ENCODE measurements at regions not wholly inside any gene's neighbourhood (a gene's known extent, or its start where the extent isn't known, plus 50 kb on each side); places are given as distances from the start of the nearest gene placed in this dataset.

- Histone ChIP-seq H3K27me3 (ENCODE audit: low read length) (no peaks in the 10 kb centered on the region), H3K36me3 (ENCODE audit: insufficient read depth, low read length) (no peaks in the 10 kb centered on the region), H3K9ac (ENCODE audit: low read length) (no peak overlapping the region), H3K4me2 (ENCODE audit: low read depth, low read length, poor library complexity, severe bottlenecking) (no peak overlapping the region), H3K4me3 (ENCODE audit: low read length) (no peak overlapping the region), H4K20me1 (ENCODE audit: insufficient read depth, low read depth, low read length) (no peaks in the 10 kb centered on the region), H3K9me2 (replicated peaks; ENCODE audit: insufficient read depth, low read length) (no peaks in the 10 kb centered on the region), H2AFZ (ENCODE audit: low read length) (no peak overlapping the region), H3K27ac (ENCODE audit: low read length) (no peak overlapping the region), H3K4me1 (ENCODE audit: low read length) (no peaks in the 10 kb centered on the region), H3K9me3 (ENCODE audit: low read length) (no peaks in the 10 kb centered on the region), H3K79me2 (ENCODE audit: low read length) (no peaks in the 10 kb centered on the region)
- DNase-seq: no peak
These were observed 263.3 kb downstream of the GADD45G start for GRCh38 chr9:89868100-89868499.

GRCh38 chr9:89869793-89870580, 265.2 kb downstream of the GADD45G start:
- Histone ChIP-seq H3K9me2 (replicated peaks; ENCODE audit: insufficient read depth, low read length) (no peaks in the 10 kb centered on the region), H3K4me3 (ENCODE audit: low read length) (no peak overlapping the region), H3K9ac (ENCODE audit: low read length) (no peak overlapping the region), H3K27me3 (ENCODE audit: low read length) (no peaks in the 10 kb centered on the region), H3K79me2 (ENCODE audit: low read length) (no peaks in the 10 kb centered on the region), H3K27ac (ENCODE audit: low read length) (no peak overlapping the region), H3K9me3 (ENCODE audit: low read length) (no peaks in the 10 kb centered on the region), H3K4me2 (ENCODE audit: low read depth, low read length, poor library complexity, severe bottlenecking) (no peak overlapping the region), H3K4me1 (ENCODE audit: low read length) (no peaks in the 10 kb centered on the region), H3K36me3 (ENCODE audit: insufficient read depth, low read length) (no peaks in the 10 kb centered on the region), H4K20me1 (ENCODE audit: insufficient read depth, low read depth, low read length) (no peaks in the 10 kb centered on the region), H2AFZ (ENCODE audit: low read length) (no peak overlapping the region)
- DNase-seq: no peak

- Histone ChIP-seq H4K20me1 (ENCODE audit: insufficient read depth, low read depth, low read length) (no peaks in the 10 kb centered on the region), H3K27me3 (ENCODE audit: low read length) (no peaks in the 10 kb centered on the region), H3K4me1 (ENCODE audit: low read length) (no peaks in the 10 kb centered on the region), H2AFZ (ENCODE audit: low read length) (no peak overlapping the region), H3K36me3 (ENCODE audit: insufficient read depth, low read length) (no peaks in the 10 kb centered on the region), H3K79me2 (ENCODE audit: low read length) (no peaks in the 10 kb centered on the region), H3K9me3 (ENCODE audit: low read length) (no peaks in the 10 kb centered on the region), H3K4me3 (ENCODE audit: low read length) (no peak overlapping the region), H3K4me2 (ENCODE audit: low read depth, low read length, poor library complexity, severe bottlenecking) (no peak overlapping the region), H3K27ac (ENCODE audit: low read length) (no peak overlapping the region), H3K9ac (ENCODE audit: low read length) (no peak overlapping the region), H3K9me2 (replicated peaks; ENCODE audit: insufficient read depth, low read length) (no peaks in the 10 kb centered on the region)
- no peak for DNase-seq
These were observed 267.1 kb downstream of the GADD45G start for GRCh38 chr9:89871871-89872331.

- Histone ChIP-seq H3K4me2 (ENCODE audit: low read depth, low read length, poor library complexity, severe bottlenecking) (no peak overlapping the region), H3K4me1 (ENCODE audit: low read length) (no peaks in the 10 kb centered on the region), H3K9me3 (ENCODE audit: low read length) (no peaks in the 10 kb centered on the region), H3K79me2 (ENCODE audit: low read length) (no peaks in the 10 kb centered on the region), H3K27ac (ENCODE audit: low read length) (no peak overlapping the region), H4K20me1 (ENCODE audit: insufficient read depth, low read depth, low read length) (no peaks in the 10 kb centered on the region), H3K36me3 (ENCODE audit: insufficient read depth, low read length) (no peaks in the 10 kb centered on the region), H3K27me3 (ENCODE audit: low read length) (no peaks in the 10 kb centered on the region), H2AFZ (ENCODE audit: low read length) (no peak overlapping the region), H3K9ac (ENCODE audit: low read length) (no peak overlapping the region), H3K9me2 (replicated peaks; ENCODE audit: insufficient read depth, low read length) (no peaks in the 10 kb centered on the region), H3K4me3 (ENCODE audit: low read length) (no peak overlapping the region)
- no peak for DNase-seq
These were observed 267.7 kb downstream of the GADD45G start for GRCh38 chr9:89872426-89872912.

GRCh38 chr9:89872913-89873707, 268.3 kb downstream of the GADD45G start:
- Histone ChIP-seq H3K9me3 (ENCODE audit: low read length) (no peaks in the 10 kb centered on the region), H3K4me3 (ENCODE audit: low read length) (no peak overlapping the region)
- DNase-seq: no peak

GRCh38 chr9:89873801-89874200, 269.0 kb downstream of the GADD45G start:
- Histone ChIP-seq H3K27ac (ENCODE audit: low read length) (no peak overlapping the region), H3K27me3 (ENCODE audit: low read length) (no peaks in the 10 kb centered on the region), H3K9me3 (ENCODE audit: low read length) (no peaks in the 10 kb centered on the region), H4K20me1 (ENCODE audit: insufficient read depth, low read depth, low read length) (no peaks in the 10 kb centered on the region), H3K4me3 (ENCODE audit: low read length) (no peak overlapping the region), H3K79me2 (ENCODE audit: low read length) (no peaks in the 10 kb centered on the region), H3K9ac (ENCODE audit: low read length) (no peak overlapping the region), H3K36me3 (ENCODE audit: insufficient read depth, low read length) (no peaks in the 10 kb centered on the region), H3K4me2 (ENCODE audit: low read depth, low read length, poor library complexity, severe bottlenecking) (no peak overlapping the region), H3K4me1 (ENCODE audit: low read length) (no peaks in the 10 kb centered on the region), H2AFZ (ENCODE audit: low read length) (no peak overlapping the region), H3K9me2 (replicated peaks; ENCODE audit: insufficient read depth, low read length) (no peaks in the 10 kb centered on the region)
- DNase-seq: no peak

More at GRCh38 chr9:89872913-89873707, 268.3 kb downstream of the GADD45G start:
- Histone ChIP-seq H3K4me2 (ENCODE audit: low read depth, low read length, poor library complexity, severe bottlenecking) (no peak overlapping the region), H3K4me1 (ENCODE audit: low read length) (no peaks in the 10 kb centered on the region), H3K36me3 (ENCODE audit: insufficient read depth, low read length) (no peaks in the 10 kb centered on the region), H2AFZ (ENCODE audit: low read length) (no peak overlapping the region), H3K79me2 (ENCODE audit: low read length) (no peaks in the 10 kb centered on the region), H3K9ac (ENCODE audit: low read length) (no peak overlapping the region), H3K27ac (ENCODE audit: low read length) (no peak overlapping the region), H3K9me2 (replicated peaks; ENCODE audit: insufficient read depth, low read length) (no peaks in the 10 kb centered on the region), H4K20me1 (ENCODE audit: insufficient read depth, low read depth, low read length) (no peaks in the 10 kb centered on the region), H3K27me3 (ENCODE audit: low read length) (no peaks in the 10 kb centered on the region)

GRCh38 chr9:89874351-89875321, 269.8 kb downstream of the GADD45G start:
- Histone ChIP-seq H3K4me1 (ENCODE audit: low read length) (no peaks in the 10 kb centered on the region), H2AFZ (ENCODE audit: low read length) (no peak overlapping the region), H3K9me2 (replicated peaks; ENCODE audit: insufficient read depth, low read length) (no peaks in the 10 kb centered on the region), H3K9ac (ENCODE audit: low read length) (no peak overlapping the region), H3K4me2 (ENCODE audit: low read depth, low read length, poor library complexity, severe bottlenecking) (no peak overlapping the region), H3K4me3 (ENCODE audit: low read length) (no peak overlapping the region), H4K20me1 (ENCODE audit: insufficient read depth, low read depth, low read length) (no peaks in the 10 kb centered on the region), H3K36me3 (ENCODE audit: insufficient read depth, low read length) (no peaks in the 10 kb centered on the region), H3K27ac (ENCODE audit: low read length) (no peak overlapping the region), H3K9me3 (ENCODE audit: low read length) (no peaks in the 10 kb centered on the region), H3K27me3 (ENCODE audit: low read length) (no peaks in the 10 kb centered on the region), H3K79me2 (ENCODE audit: low read length) (no peaks in the 10 kb centered on the region)
- no peak for DNase-seq

Data from Karpas-422 (cell line).